HG02763 (cell line): ENCODE measurements at regions not wholly inside any gene's neighbourhood (a gene's known extent, or its start where the extent isn't known, plus 50 kb on each side); places are given as distances from the start of the nearest gene placed in this dataset.

Experiments
- ATAC-seq: cut with Tn5 transposase; IDR thresholded peaks from one replicate; pipeline ENCODE4 v1.9.1; 2021; ENCODE audit warnings: mild to moderate bottlenecking, moderate library complexity; ENCODE audit not compliant: unreplicated experiment

- ATAC-seq: no peak
Measured at GRCh38 chr4:153034681-153035080, 98.6 kb downstream of the FHDC1 start.

- no peak for ATAC-seq
Measured at GRCh38 chr4:153036931-153037482, 100.9 kb downstream of the FHDC1 start.

GRCh38 chr4:153038623-153039311 is 102.6 kb downstream of the FHDC1 start:
- no peak for ATAC-seq

- no peak for ATAC-seq
Measured at GRCh38 chr4:153039542-153040185, 103.5 kb downstream of the FHDC1 start.

- ATAC-seq: no peak
Measured at GRCh38 chr4:153040677-153041076, 104.6 kb downstream of the FHDC1 start.

DNA sequence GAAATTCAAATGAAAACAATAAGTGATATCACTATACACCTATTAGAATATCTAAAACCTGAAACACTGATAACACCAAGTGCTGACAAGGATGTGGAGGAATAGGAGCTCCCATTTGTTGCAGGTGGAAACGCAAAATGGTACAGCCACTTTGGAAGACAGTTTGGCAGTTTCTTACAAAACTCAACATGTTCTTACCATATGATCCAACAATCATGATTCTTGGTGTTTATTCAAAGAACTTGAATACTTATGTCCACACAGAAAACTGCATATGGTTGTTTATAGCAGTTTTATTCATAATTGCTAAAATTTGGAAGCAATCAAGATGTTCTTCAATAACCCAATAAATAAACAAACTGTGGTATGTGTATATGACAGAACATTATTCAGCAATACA is 107.9 kb downstream of the FHDC1 start:
- ATAC-seq: no peak

- no peak for ATAC-seq
Measured at GRCh38 chr4:153045111-153045982, 109.2 kb downstream of the FHDC1 start.

GRCh38 chr4:153058671-153059060 is 122.5 kb downstream of the FHDC1 start:
- no peak for ATAC-seq

DNA sequence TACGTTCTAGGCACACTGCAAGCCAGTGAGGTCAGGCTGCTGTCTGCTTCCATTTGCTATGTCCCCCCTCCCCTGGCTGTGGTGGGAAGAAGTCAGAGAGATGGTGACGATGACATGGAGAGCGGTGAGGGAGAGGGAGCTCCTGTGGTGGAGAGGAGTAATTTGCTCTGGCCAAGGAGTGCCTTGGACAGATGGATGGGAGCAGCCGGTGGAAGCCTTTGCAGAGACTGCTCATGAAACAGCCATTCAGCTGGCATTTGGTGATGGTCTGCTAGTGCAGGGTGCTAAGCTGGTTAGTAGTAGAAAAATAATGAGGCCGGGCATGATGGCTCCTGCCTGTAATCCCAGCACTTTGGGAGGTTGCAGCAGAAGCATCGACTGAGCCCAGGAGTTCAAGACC is 124.1 kb downstream of the FHDC1 start:
- ATAC-seq: no peak

GRCh38 chr4:153061971-153062370 is 125.8 kb downstream of the FHDC1 start:
- no peak for ATAC-seq

GRCh38 chr4:153062652-153063168 is 126.6 kb downstream of the FHDC1 start:
- ATAC-seq: no peak

- no peak for ATAC-seq
Measured at GRCh38 chr4:153063490-153063889, 127.4 kb downstream of the FHDC1 start.

DNA sequence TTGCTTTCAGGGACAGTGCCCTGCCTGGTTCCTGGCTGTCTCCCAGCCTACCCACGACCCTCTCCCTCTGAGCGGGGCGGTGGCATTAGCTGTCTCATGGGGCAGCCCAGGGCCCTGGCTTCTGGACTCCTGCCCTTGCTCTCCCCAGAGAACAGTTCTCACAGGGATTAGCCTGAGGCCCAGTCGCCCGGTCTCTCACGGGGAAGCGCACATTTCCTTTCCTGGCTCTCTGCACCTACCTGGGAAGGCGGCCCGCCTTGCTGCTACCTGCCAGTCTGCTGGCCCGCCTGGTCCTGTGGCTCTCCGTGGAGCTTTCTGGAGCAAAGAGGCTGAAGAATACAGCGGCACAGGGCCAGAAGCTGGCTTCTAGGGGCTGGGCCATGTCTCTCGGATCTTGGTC is 128.4 kb downstream of the FHDC1 start:
- ATAC-seq: no peak

DNA sequence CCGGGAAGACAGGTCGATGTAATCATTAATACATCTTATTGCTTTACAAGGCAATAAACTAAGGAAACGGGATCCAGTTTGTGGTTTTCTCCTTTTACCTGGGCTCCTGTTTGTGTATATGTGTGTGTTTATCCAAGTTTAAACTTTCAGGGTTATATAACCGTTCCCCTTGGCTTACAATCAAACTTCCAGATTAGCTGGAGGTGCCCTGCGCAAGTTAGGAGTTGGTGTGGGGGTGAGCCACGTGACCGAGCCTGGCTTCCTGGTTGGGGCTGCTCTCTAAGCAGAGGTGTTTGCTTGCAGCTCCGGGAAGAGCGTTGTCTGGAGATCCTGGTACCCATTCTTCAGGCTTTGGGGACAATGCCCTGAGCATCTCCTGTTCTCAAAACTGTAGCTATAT is 129.2 kb downstream of the FHDC1 start:
- ATAC-seq: no peak

DNA sequence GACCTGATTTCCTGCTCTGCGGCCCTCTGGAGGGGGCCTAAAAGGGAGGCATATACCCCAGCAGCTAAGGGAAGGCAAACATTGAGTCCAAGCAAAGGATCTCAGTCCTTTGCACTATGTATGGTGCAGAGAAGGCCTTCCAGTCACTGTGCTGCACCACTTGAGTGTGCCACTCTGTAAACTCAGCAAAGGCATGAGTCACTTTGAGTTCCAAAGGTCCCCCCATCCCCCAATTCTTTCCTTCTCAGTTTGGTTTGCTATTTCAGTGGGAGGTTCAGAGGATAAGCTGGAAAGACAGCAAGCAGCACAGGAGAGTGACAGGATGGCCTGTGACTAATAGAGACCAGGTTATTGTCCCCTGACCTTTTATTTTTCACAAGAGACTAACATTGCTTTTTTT is 131.3 kb downstream of the FHDC1 start:
- ATAC-seq: no peak

GRCh38 chr4:153068751-153069150 is 132.6 kb downstream of the FHDC1 start:
- ATAC-seq: no peak

- ATAC-seq: no peak
Measured at GRCh38 chr4:153071958-153072598, 132.2 kb upstream of the TRIM2 start.

DNA sequence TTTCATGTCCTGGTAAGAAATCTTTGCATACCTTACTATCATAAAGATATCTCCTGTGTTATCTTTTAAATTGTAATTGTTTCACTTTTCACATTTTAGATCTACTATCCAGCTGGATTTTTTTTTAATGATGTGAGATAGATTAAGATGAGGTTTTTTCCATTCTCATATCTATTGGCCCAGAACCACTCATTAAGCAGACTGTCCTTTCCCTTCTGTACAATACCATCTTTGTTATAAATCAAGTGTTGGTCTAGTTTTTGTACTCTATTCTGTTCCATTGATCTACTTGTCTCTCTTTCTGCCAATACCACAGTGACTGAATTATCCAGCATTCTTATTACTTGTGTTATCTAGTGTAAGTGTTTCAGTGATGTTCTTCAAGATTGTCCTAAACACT is 131.6 kb upstream of the TRIM2 start:
- ATAC-seq: no peak

GRCh38 chr4:153074486-153074885 is 129.8 kb upstream of the TRIM2 start:
- no peak for ATAC-seq

GRCh38 chr4:153074936-153075630 is 129.2 kb upstream of the TRIM2 start:
- ATAC-seq: no peak
